Upper lobe of left lung (tissue), 4 donors: ENCODE measurements at regions not wholly inside any gene's neighbourhood (a gene's known extent, or its start where the extent isn't known, plus 50 kb on each side); places are given as distances from the start of the nearest gene placed in this dataset.
"Not testable (repeated sequence)": the region's sequence is repeated elsewhere in the genome, so short reads cannot be mapped to it uniquely, and the experiment has no call there.

Experiments
- CTCF ChIP-seq, 6 experiments: fragments of 450-650 bp in 4 of 6; fragments of 200-600 bp in 2 of 6; sonication (generic) in 2 of 6; IDR thresholded peaks; one replicate each; pipeline ENCODE4 v1.5.1; 2016 to 2019; ENCODE audit warnings: antibody characterized with exemption in 6 of 6
- POLR2A ChIP-seq, 4 donors: fragments of 450-650 bp; IDR thresholded peaks; one replicate each; pipeline ENCODE4 v1.5.1; 2016 to 2017; ENCODE audit warnings: antibody characterized with exemption in 4 of 4, mild to moderate bottlenecking in 2 of 4

- TF ChIP-seq CTCF, POLR2A (IDR thresholded peaks at IDR 0.05): not testable (repeated sequence)
These were observed 599.0 kb downstream of the TRIML1 start for GRCh38 chr4:188738290-188738689.
